CD4-positive, alpha-beta T cell (primary cell): ENCODE measurements at regions not wholly inside any gene's neighbourhood (a gene's known extent, or its start where the extent isn't known, plus 50 kb on each side); places are given as distances from the start of the nearest gene placed in this dataset.

Source experiments
- ATAC-seq: fragments of 200-7000 bp; cut with Tn5 transposase; one replicate; pipeline ENCODE4 v1.10.0; 2022; ENCODE audit warnings: mild to moderate bottlenecking; ENCODE audit not compliant: poor library complexity
- CTCF ChIA-PET: fragments of 350-600 bp; sonication (Branson Sonifier 250); formaldehyde crosslinking; loops from one replicate; lab custom pipeline; 2021; ENCODE audit warnings: antibody characterized with exemption, inconsistent platforms; lab: Charles Lee
- POLR2A ChIA-PET: fragments of 350-600 bp; sonication (Branson Sonifier 250); formaldehyde crosslinking; loops from one replicate; lab custom pipeline; 2021; ENCODE audit warnings: antibody characterized with exemption, inconsistent platforms; lab: Charles Lee
- DNase-seq, 14 experiments: peaks; one replicate each; pipeline ENCODE4 v3.0.0-alpha.2; 2013 to 2020; ENCODE audit warnings: mixed read lengths in 2 of 14
- H3K27ac ChIP-seq, 2 donors: one replicate each; pipeline versions ENCODE4 v1.5.1 to v1.7.0; 2013; ENCODE audit warnings: low read length in 2 of 2, low read depth in 1 of 2, mild to moderate bottlenecking in 1 of 2
- H3K27me3 ChIP-seq, 2 experiments: 1 replicate in 1 of 2; 2 replicates in 1 of 2; pipeline versions ENCODE4 v1.6.1 to v1.7.0; 2013; ENCODE audit warnings: low read length in 2 of 2, control low read depth in 1 of 2, mild to moderate bottlenecking in 1 of 2, moderate library complexity in 1 of 2; ENCODE audit not compliant: insufficient read depth in 2 of 2, control insufficient read depth in 1 of 2
- H3K36me3 ChIP-seq: one replicate; pipeline ENCODE4 v1.6.1; 2013; ENCODE audit warnings: low read length, control low read depth; ENCODE audit not compliant: insufficient read depth
- H3K4me1 ChIP-seq: one replicate; pipeline ENCODE4 v1.6.1; 2013; ENCODE audit warnings: low read length, control low read depth; ENCODE audit not compliant: insufficient read depth
- H3K4me3 ChIP-seq: one replicate; pipeline ENCODE4 v1.5.1; 2013; ENCODE audit warnings: mild to moderate bottlenecking, low read length, moderate library complexity
- H3K9me3 ChIP-seq, 2 experiments: 1 replicate in 1 of 2; 2 replicates in 1 of 2; pipeline versions ENCODE4 v1.6.1 to v1.7.0; 2013; ENCODE audit warnings: low read length in 2 of 2, mild to moderate bottlenecking in 2 of 2, control low read depth in 1 of 2, moderate library complexity in 1 of 2; ENCODE audit not compliant: control insufficient read depth in 1 of 2, insufficient read depth in 1 of 2
- H3K27ac Mint-ChIP-seq: one replicate; pipeline ENCODE4 v1.8.0; 2020; ENCODE audit warnings: mixed read lengths
- H3K27me3 Mint-ChIP-seq: one replicate; pipeline ENCODE4 v1.8.0; 2021; ENCODE audit warnings: mixed read lengths
- H3K36me3 Mint-ChIP-seq: one replicate; pipeline ENCODE4 v1.8.0; 2021; ENCODE audit warnings: low read depth, mixed read lengths
- H3K4me1 Mint-ChIP-seq: one replicate; pipeline ENCODE4 v1.8.0; 2021; ENCODE audit warnings: low read depth, mixed read lengths
- H3K4me3 Mint-ChIP-seq: one replicate; pipeline ENCODE4 v1.8.0; 2020; ENCODE audit warnings: mild to moderate bottlenecking, mixed read lengths
- H3K9me3 Mint-ChIP-seq: one replicate; pipeline ENCODE4 v1.8.0; 2020; ENCODE audit warnings: mixed read lengths
- CTCF ChIP-seq: fragments of 200-600 bp; IDR thresholded peaks from one replicate; pipeline ENCODE4 v1.8.0; 2022; ENCODE audit warnings: antibody characterized with exemption, mild to moderate bottlenecking
- intact Hi-C, 2 experiments: fragments of 100-400 bp; cut with DNase I in 1 of 2; cut with micrococcal nuclease in 1 of 2; formaldehyde crosslinking; loops; one replicate each; pipeline versions ENCODE4 v1.15.1 to v1.9.0; 2023 to 2025; cut with DNase I, micrococcal nuclease

- DNase-seq: no peak
Measured at GRCh38 chr15:29456255-29456654, 186.6 kb upstream of the NSMCE3 start.

GRCh38 chr15:29455530-29455929, 185.9 kb upstream of the NSMCE3 start:
- Histone ChIP-seq H3K4me3 (no peak overlapping the region), H3K4me1 (peaks cover 10% of the 10 kb centered on the region), H3K36me3 (no peaks in the 10 kb centered on the region), H3K27ac (no peak overlapping the region), H3K9me3 (peaks cover 0 to 7% of the 10 kb centered on the region in 2 experiments), H3K27me3 (no peaks in the 10 kb centered on the region)
- no peaks in the 10 kb centered on the region for H3K27me3 Mint-ChIP-seq
- no peaks in the 10 kb centered on the region for H3K36me3 Mint-ChIP-seq
- no peak overlapping the region for H3K4me3 Mint-ChIP-seq
- DNase-seq (no peak), ATAC-seq (no peak)
- intact Hi-C loops: no loop called here
- CTCF ChIA-PET: no interaction called here
- no peak overlapping the region for H3K27ac Mint-ChIP-seq
- H3K4me1 Mint-ChIP-seq: peaks cover 22% of the 10 kb centered on the region
- POLR2A ChIA-PET: no interaction called here
- H3K9me3 Mint-ChIP-seq: no peaks in the 10 kb centered on the region
- TF ChIP-seq CTCF: no peak

More at GRCh38 chr15:29456255-29456654, 186.6 kb upstream of the NSMCE3 start:
- no peaks in the 10 kb centered on the region for H3K9me3 Mint-ChIP-seq
- Histone ChIP-seq H3K27me3 (no peaks in the 10 kb centered on the region), H3K4me1 (peaks cover 10% of the 10 kb centered on the region), H3K27ac (no peak overlapping the region), H3K9me3 (peaks cover 0 to 4% of the 10 kb centered on the region in 2 experiments), H3K36me3 (no peaks in the 10 kb centered on the region), H3K4me3 (no peak overlapping the region)
- intact Hi-C loops: no loop called here
- no peaks in the 10 kb centered on the region for H3K27me3 Mint-ChIP-seq
- TF ChIP-seq CTCF: no peak
- ChIA-PET CTCF (no interaction called here), POLR2A (no interaction called here)
- no peak for ATAC-seq
- no peak overlapping the region for H3K27ac Mint-ChIP-seq
- no peak overlapping the region for H3K4me3 Mint-ChIP-seq
- peaks cover 22% of the 10 kb centered on the region for H3K4me1 Mint-ChIP-seq
- no peaks in the 10 kb centered on the region for H3K36me3 Mint-ChIP-seq

- Mint-ChIP-seq H3K9me3 (no peaks in the 10 kb centered on the region), H3K4me1 (peaks cover 22% of the 10 kb centered on the region), H3K27ac (no peak overlapping the region), H3K27me3 (no peaks in the 10 kb centered on the region), H3K36me3 (no peaks in the 10 kb centered on the region), H3K4me3 (no peak overlapping the region)
- no peak for DNase-seq
- Histone ChIP-seq H3K27ac (no peak overlapping the region), H3K36me3 (no peaks in the 10 kb centered on the region), H3K4me3 (no peak overlapping the region), H3K27me3 (no peaks in the 10 kb centered on the region), H3K4me1 (peaks cover 10% of the 10 kb centered on the region), H3K9me3 (peaks cover 0 to 7% of the 10 kb centered on the region in 2 experiments)
- no peak for TF ChIP-seq CTCF
- POLR2A ChIA-PET: no interaction called here
- no peak for ATAC-seq
- intact Hi-C loops: no loop called here
- CTCF ChIA-PET: no interaction called here
Measured at GRCh38 chr15:29455055-29455454, 185.4 kb upstream of the NSMCE3 start.
